HG03457 (cell line): ENCODE measurements at regions not wholly inside any gene's neighbourhood (a gene's known extent, or its start where the extent isn't known, plus 50 kb on each side); places are given as distances from the start of the nearest gene placed in this dataset.
"Not testable (repeated sequence)": the region's sequence is repeated elsewhere in the genome, so short reads cannot be mapped to it uniquely, and the experiment has no call there.

ENCODE experiments used
- ATAC-seq: cut with Tn5 transposase; IDR thresholded peaks from one replicate; pipeline ENCODE4 v1.9.1; 2021; ENCODE audit warnings: moderate number of reproducible peaks; ENCODE audit not compliant: unreplicated experiment

DNA sequence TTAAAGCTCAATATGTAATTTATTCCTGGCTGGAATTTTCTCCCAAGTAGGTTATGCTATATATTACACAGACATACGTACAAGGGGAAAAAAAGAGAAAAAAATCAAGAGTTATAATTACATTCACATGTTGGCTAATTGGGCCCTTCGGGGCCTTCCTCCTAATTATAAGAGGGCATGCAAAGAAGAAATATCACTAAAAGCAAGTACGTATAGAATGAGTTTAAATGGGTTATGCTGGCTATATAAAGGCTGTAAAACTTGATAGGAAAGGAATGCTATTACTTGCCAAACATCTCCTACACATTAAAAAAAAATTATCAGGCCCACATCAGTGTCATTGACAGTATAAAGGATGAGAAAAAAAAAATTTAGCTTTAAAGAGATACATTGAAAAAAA is 1396.1 kb upstream of the ADGRL4 start:
- ATAC-seq = no peak

DNA sequence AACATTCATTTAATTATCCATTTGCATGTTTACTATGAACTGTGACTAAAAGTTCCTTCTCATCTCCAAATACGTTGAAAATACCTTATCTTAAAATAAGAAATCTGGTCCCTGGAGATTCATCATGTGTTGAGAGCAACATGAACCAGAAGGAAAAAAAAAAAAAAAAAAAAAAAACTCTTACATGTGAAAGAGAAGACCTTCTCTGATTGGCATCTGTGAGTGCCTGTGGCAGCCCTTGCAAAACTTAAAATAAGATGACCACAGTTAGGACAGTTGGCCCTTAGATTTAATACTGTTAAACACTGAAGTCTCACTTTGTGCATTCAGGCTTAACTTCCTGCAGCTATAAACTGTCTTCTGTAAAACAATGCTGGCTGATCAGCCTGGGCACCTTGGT is 1395.2 kb upstream of the ADGRL4 start:
- ATAC-seq = no peak

- no peak for ATAC-seq
Observed at GRCh38 chr1:80392529-80392928, 1386.0 kb upstream of the ADGRL4 start.

DNA sequence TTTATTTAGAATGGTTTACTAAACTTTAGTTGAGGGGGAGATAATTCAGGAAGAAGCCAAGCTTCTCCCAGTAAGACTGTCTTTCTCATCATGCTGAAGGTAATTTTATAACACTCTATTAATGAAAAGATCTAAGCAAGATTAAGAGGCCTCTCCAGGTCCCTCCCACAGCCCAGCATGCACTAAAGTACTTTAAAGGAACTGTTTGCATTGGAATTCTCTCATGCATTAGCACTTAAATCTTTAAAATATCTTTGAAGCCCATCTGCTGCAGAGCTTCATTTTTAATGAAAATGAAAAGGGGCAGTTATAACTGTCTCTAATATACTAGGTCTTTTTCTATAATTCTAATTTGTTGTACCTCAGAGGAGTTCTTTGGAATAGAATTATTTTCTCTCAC is 1379.1 kb upstream of the ADGRL4 start:
- ATAC-seq = no peak

GRCh38 chr1:80384959-80385358 is 1378.4 kb upstream of the ADGRL4 start:
- no peak for ATAC-seq

- ATAC-seq = no peak
Observed at GRCh38 chr1:80384083-80384830, 1377.7 kb upstream of the ADGRL4 start.

DNA sequence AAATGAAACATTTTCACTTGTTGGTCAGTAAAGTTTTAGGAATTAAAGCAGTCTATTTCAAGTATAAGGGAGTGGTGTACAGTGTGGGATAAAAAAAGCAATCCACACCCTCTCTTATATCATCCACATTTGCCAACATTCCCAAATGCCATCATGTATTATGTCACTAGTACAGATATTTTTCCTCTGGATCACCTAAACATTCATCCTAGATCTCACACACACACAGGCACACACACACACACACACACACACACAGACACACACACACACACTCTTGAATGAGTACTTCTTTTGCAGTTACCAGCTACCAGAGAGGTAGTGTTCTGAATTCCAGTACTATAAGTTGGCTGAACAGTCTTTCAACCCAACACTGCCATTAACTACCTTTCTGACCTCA is 1369.1 kb upstream of the ADGRL4 start:
- ATAC-seq = no peak

- ATAC-seq = no peak
Observed at GRCh38 chr1:80375109-80375508, 1368.6 kb upstream of the ADGRL4 start.

GRCh38 chr1:80369780-80370179 is 1363.2 kb upstream of the ADGRL4 start:
- ATAC-seq = no peak

DNA sequence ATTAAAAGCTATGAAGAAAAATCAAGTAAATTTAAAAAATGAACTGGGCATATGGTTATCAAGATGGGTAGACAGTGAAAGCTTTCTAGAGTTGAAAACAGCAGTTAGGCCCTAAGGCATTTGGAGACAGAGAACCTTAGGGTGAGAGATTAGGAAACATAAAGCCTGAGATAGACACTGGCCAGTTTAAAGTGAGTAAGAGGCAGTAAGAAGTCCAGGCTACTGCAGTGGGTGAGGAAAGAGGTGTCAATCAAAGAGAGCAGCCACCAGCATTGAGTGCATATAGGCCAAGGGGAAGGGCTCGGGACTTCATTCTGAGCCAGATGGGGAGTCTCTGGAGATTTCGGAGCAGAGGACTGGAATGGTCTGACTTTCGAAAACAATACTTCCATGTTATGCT is 1360.5 kb upstream of the ADGRL4 start:
- no peak for ATAC-seq

- no peak for ATAC-seq
Observed at GRCh38 chr1:80365359-80366021, 1359.0 kb upstream of the ADGRL4 start.

GRCh38 chr1:80363689-80364475 is 1357.4 kb upstream of the ADGRL4 start:
- no peak for ATAC-seq

DNA sequence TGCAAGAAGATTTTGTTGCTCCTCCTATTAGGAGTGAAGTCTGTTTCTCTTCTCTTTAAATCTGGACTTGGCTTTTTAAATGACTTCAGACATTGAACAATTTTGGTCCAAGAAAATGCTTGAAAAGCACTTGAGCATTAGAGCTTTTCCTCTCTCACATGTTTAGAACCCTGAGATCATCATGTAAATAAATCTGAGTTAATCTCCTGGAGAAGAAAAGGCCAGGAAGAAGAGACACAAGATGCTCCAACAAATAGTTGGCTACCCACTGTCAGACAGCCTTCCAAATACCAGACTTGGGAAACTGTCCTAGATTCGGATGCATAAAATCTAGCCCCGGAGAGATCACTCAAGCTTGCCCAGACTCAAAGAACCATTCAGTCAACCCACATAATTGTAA is 1353.1 kb upstream of the ADGRL4 start:
- no peak for ATAC-seq

GRCh38 chr1:80349218-80349617 is 1342.7 kb upstream of the ADGRL4 start:
- no peak for ATAC-seq

- no peak for ATAC-seq
Observed at GRCh38 chr1:80341021-80341420, 1334.5 kb upstream of the ADGRL4 start.

GRCh38 chr1:80318108-80318507 is 1311.6 kb upstream of the ADGRL4 start:
- no peak for ATAC-seq

DNA sequence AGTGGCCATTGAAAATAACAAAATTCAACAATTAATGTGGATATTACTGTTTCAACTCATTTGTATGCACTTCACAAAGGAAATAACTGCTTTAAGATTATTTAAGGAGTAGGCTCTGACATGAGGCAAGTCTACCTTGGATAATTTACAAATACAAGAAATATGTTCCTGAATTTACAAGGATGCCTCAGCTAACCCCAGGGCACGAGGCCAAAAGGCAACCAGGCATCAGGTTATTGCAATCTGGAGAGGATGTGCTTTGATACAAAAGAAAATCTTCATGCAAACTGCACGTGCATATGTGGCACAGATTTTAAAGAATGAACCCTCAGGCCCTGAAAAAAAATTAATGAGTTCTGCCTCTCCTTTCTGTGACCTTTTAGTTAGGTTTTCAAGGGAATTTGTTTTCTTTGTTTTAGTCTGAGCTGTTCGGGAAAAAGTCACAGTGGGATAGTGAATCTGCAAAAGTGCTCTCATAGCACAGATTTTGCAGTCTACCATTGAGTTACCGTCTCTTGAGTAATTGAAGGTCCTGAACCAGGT is 1304.2 kb upstream of the ADGRL4 start:
- ATAC-seq = no peak

DNA sequence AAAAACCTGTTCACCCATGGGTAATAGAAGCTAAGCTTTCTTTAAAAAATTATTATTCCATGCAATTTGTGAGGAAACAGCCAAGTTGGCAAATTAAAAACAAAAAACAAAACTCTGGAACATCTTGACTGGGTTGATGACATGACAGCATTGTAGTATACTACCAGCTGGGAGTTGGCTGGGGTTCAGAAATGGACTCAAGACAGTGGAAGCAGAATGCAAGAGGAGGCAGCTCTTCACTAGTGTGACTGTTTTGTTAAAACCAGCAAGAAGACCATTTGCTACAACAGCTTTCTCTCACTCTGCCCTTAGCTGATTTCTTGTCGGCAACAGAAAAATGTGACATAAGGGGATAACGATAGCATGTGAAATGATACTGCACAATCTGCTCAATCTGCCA is 1298.9 kb upstream of the ADGRL4 start:
- ATAC-seq = no peak

- ATAC-seq = no peak
Observed at GRCh38 chr1:80293818-80294217, 1287.3 kb upstream of the ADGRL4 start.

DNA sequence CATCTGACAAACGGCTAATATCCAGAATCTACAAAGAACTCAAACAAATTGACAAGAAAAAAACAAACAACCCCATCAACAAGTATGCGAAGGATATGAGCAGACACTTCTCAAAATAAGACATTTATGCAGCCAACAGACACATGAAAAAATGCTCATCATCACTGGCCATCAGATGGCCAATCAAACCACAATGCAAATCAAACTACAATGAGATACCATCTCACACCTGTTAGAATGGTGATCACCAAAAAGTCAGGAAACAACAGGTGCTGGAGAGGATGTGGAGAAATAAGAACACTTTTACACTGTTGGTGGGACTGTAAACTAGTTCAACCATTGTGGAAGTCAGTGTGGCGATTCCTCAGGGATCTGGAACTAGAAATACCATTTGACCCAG is 1282.2 kb upstream of the ADGRL4 start:
- not testable (repeated sequence) for ATAC-seq

DNA sequence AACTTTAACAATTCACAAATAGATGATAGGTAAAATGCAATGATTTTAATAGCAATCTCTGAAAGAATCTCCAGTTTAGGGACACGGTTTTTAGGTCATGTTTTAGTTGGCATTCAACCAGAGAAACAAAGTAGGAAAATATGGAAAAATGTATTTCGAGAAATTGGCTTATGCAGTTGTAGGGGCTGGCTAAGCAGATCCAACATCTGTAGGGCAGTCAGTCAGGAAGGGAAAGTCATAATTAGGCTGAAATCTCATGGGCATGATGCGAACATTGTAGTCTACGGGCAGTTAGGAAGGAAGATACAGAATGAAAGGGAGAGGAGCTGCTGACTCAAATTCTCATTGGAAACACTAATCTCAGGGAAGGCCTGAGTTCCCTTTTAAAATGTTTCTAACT is 1276.0 kb upstream of the ADGRL4 start:
- no peak for ATAC-seq

- ATAC-seq = no peak
Observed at GRCh38 chr1:80278936-80279335, 1272.4 kb upstream of the ADGRL4 start.
